Osteocyte (in vitro differentiated cells): ENCODE measurements at regions not wholly inside any gene's neighbourhood (a gene's known extent, or its start where the extent isn't known, plus 50 kb on each side); places are given as distances from the start of the nearest gene placed in this dataset.
"Not testable (repeated sequence)": the region's sequence is repeated elsewhere in the genome, so short reads cannot be mapped to it uniquely, and the experiment has no call there.

Experiments
- DNase-seq: peaks from one replicate; pipeline ENCODE4 v3.0.0; 2021; ENCODE audit warnings: mixed read lengths; ENCODE audit not compliant: unreplicated experiment; ENCODE audit errors: extremely low spot score
- H3K27ac Mint-ChIP-seq: one replicate; pipeline ENCODE4 v1.8.0; 2021; ENCODE audit warnings: mild to moderate bottlenecking, mixed read lengths; ENCODE audit not compliant: unreplicated experiment
- H3K27me3 Mint-ChIP-seq: one replicate; pipeline ENCODE4 v1.8.0; 2021; ENCODE audit warnings: mixed read lengths; ENCODE audit not compliant: unreplicated experiment
- H3K36me3 Mint-ChIP-seq: one replicate; pipeline ENCODE4 v1.8.0; 2021; ENCODE audit warnings: mixed read lengths; ENCODE audit not compliant: unreplicated experiment
- H3K4me1 Mint-ChIP-seq: one replicate; pipeline ENCODE4 v1.8.0; 2021; ENCODE audit warnings: mixed read lengths; ENCODE audit not compliant: unreplicated experiment
- H3K4me3 Mint-ChIP-seq: one replicate; pipeline ENCODE4 v1.8.0; 2021; ENCODE audit warnings: mild to moderate bottlenecking, moderate library complexity, mixed read lengths; ENCODE audit not compliant: unreplicated experiment
- H3K9me3 Mint-ChIP-seq: one replicate; pipeline ENCODE4 v1.8.0; 2021; ENCODE audit warnings: mixed read lengths; ENCODE audit not compliant: unreplicated experiment
- CTCF ChIP-seq: fragments of 200-600 bp; sonication (generic); IDR thresholded peaks from 2 replicates; pipeline ENCODE4 v1.5.0; 2021; ENCODE audit warnings: antibody characterized with exemption, mild to moderate bottlenecking, moderate library complexity

DNA sequence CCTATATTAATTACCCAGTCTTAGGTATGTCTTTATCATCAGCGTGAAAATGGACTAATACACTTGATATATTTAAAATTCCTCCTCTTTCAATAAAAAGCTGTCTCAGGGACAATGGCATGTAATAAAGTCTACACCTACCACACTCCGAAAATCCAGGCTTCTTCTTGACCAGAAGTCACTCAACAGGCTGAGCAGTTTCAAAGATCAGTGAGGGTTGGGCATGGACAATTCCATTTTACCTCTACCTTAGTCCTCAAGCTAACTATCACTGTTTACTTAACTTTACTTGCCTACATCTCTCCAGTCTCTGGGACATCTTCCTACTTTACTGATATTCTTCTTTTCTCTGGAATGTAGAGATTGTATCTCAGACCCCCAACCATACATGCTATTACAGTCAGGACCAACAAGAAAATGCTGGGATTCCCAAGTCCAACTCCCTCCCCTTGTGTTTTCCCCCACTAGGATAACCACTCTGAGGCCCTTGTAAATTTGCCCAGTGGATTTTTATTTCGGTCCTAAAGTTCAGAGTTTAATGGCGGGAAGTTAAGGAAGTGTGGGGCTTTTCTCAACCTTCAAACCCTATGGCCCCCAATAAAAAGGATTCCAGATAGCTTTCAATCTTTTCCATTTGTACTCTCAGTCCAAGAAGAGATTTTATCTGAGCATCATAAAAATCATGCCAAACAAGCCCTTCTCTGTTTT lies 137.1 kb upstream of the TSC22D2 start:
- TF ChIP-seq CTCF: no peak
- Mint-ChIP-seq H3K4me1 (peaks cover 46% of the 10 kb centered on the region), H3K9me3 (no peaks in the 10 kb centered on the region), H3K36me3 (no peaks in the 10 kb centered on the region), H3K27me3 (no peaks in the 10 kb centered on the region), H3K4me3 (no peak overlapping the region), H3K27ac (no peak overlapping the region)
- no peak for DNase-seq

- not testable (repeated sequence) for H3K4me3 Mint-ChIP-seq, H3K27me3 Mint-ChIP-seq, H3K27ac Mint-ChIP-seq, DNase-seq, H3K36me3 Mint-ChIP-seq, H3K9me3 Mint-ChIP-seq
- H3K4me1 Mint-ChIP-seq: peaks cover 43% of the 10 kb centered on the region
These were observed 137.7 kb upstream of the TSC22D2 start for GRCh38 chr3:150270444-150270843.

GRCh38 chr3:150269526-150269925 lies 138.6 kb upstream of the TSC22D2 start:
- Mint-ChIP-seq H3K9me3 (no peaks in the 10 kb centered on the region), H3K4me1 (peaks cover 43% of the 10 kb centered on the region), H3K27ac (no peak overlapping the region), H3K4me3 (no peak overlapping the region), H3K36me3 (no peaks in the 10 kb centered on the region), H3K27me3 (no peaks in the 10 kb centered on the region)
- no peak for DNase-seq
- TF ChIP-seq CTCF: no peak

DNA sequence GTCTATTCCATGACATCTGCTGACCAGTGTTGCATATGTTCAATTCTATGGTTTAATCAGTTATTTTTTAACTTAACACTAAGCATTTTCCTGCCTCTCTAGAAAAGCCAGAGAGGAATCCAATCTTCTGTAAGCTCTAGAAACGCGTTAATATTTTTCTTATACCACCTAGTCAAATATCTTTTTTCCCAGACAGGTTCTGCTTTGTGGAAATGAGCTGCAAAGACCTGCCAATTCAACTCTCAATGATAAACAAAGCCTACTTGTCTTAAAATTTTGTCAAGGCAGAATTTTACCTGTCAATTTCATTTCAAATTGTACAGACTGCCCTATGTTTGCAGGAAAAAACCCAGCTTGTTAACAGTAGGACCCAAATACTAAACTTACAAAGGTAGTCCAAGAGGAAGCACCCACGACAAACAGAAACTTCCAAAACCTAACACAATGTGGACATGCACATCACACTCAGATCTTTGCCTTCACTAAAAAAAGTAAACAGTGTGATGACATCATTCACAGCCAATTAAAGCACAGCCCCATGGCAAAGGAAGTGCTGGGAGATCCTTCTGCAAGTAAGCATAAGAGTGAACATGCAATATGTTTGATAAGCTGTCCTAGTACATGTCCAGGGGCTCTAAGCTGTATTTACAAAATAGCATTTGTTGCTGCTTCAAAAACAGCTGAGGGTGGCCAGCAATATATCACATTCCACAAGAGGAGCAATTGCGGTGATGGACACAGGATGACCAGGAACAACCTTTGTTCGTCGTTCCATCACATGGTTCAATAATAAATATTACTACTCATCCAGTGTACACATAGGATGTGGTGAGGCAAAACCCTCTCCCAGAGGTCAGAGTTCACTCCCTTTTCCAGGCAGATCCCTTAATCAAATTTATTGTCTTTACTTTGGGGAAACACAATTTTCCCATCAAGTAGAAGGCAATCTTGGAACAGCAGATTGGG lies 139.4 kb upstream of the TSC22D2 start:
- TF ChIP-seq CTCF: no peak
- H3K27me3 Mint-ChIP-seq: no peaks in the 10 kb centered on the region
- peaks cover 46% of the 10 kb centered on the region for H3K4me1 Mint-ChIP-seq
- no peak overlapping the region for H3K4me3 Mint-ChIP-seq
- H3K27ac Mint-ChIP-seq: no peak overlapping the region
- no peaks in the 10 kb centered on the region for H3K9me3 Mint-ChIP-seq
- no peak for DNase-seq
- H3K36me3 Mint-ChIP-seq: no peaks in the 10 kb centered on the region

DNA sequence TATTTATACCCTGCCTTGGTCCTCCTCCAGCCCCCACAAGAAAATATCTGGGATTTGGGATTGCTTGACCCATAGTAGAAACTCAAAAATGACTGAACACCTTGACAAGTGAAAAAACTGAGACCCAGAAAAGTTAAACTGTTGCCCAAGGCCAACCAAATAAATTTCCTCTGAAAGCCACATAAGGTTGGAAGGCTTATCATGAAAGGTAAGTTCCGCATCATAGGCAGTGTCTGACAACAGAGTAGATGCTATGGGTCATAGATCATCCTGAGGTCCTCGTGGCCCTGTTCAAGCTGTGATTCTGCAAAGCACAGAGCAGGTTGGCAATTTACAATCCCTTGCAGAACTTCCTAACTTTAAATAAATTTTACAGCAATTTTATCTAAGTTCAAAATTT lies 140.8 kb upstream of the TSC22D2 start:
- no peak for TF ChIP-seq CTCF
- Mint-ChIP-seq H3K27ac (no peak overlapping the region), H3K4me1 (peaks cover 37% of the 10 kb centered on the region), H3K9me3 (no peaks in the 10 kb centered on the region), H3K4me3 (no peak overlapping the region), H3K27me3 (no peaks in the 10 kb centered on the region), H3K36me3 (no peaks in the 10 kb centered on the region)
- DNase-seq: no peak
